IMR-90 (cell line): ENCODE measurements at regions not wholly inside any gene's neighbourhood (a gene's known extent, or its start where the extent isn't known, plus 50 kb on each side); places are given as distances from the start of the nearest gene placed in this dataset.

Experiments used
- BHLHE40 ChIP-seq: fragments of 150-350 bp; IDR thresholded peaks from 2 replicates; pipeline ENCODE4 v1.6.1; 2016; ENCODE audit warnings: mild to moderate bottlenecking, low read depth, low read length
- CHD1 ChIP-seq: IDR thresholded peaks from 2 replicates; pipeline ENCODE4 v1.6.1; 2012; ENCODE audit warnings: low read depth, low read length, improper control_type of control experiment
- ELK1 ChIP-seq: fragments of 150-350 bp; IDR thresholded peaks from 2 replicates; pipeline ENCODE4 v1.6.1; 2016; ENCODE audit warnings: low read depth, mild to moderate bottlenecking, low read length, moderate library complexity, borderline replicate concordance
- MAFK ChIP-seq: IDR thresholded peaks from 2 replicates; pipeline ENCODE4 v1.6.1; 2012; ENCODE audit warnings: low read depth, low read length, improper control_type of control experiment
- MAZ ChIP-seq: IDR thresholded peaks from 2 replicates; pipeline ENCODE4 v1.6.1; 2012; ENCODE audit warnings: low read depth, mild to moderate bottlenecking, low read length, improper control_type of control experiment, moderate library complexity, borderline replicate concordance
- MXI1 ChIP-seq: IDR thresholded peaks from 2 replicates; pipeline ENCODE4 v1.6.1; 2012; ENCODE audit warnings: low read depth, mild to moderate bottlenecking, low read length, moderate library complexity, borderline replicate concordance
- POLR2A ChIP-seq: IDR thresholded peaks from 2 replicates; pipeline ENCODE4 v1.6.1; 2012; ENCODE audit warnings: mild to moderate bottlenecking, low read depth, low read length
- RAD21 ChIP-seq: IDR thresholded peaks from 2 replicates; pipeline ENCODE4 v1.6.1; 2012; ENCODE audit warnings: low read length, improper control_type of control experiment
- RCOR1 ChIP-seq: IDR thresholded peaks from 2 replicates; pipeline ENCODE4 v1.6.1; 2012; ENCODE audit warnings: mild to moderate bottlenecking, low read length, improper control_type of control experiment; ENCODE audit not compliant: insufficient replicate concordance
- RFX5 ChIP-seq: IDR thresholded peaks from 2 replicates; pipeline ENCODE4 v1.8.0; 2012; ENCODE audit warnings: low read depth, mild to moderate bottlenecking, low read length, moderate library complexity
- SMC3 ChIP-seq: fragments of 150-350 bp; IDR thresholded peaks from 2 replicates; pipeline ENCODE4 v1.6.1; 2016; ENCODE audit warnings: low read depth, mild to moderate bottlenecking, antibody characterized with exemption, low read length, moderate library complexity
- TF ChIP-seq, protein P1 (sequence below): conservative IDR thresholded peaks from 2 replicates; pipeline ENCODE4 v1.5.1; 2012; ENCODE audit warnings: mild to moderate bottlenecking, low read depth, low read length, improper control_type of control experiment
- TF ChIP-seq, protein P2 (sequence below): fragments of 150-350 bp; IDR thresholded peaks from 2 replicates; pipeline ENCODE4 v1.6.1; 2017; ENCODE audit warnings: mild to moderate bottlenecking, antibody characterized with exemption, low read length, low read depth

GRCh38 chr1:22197644-22198043 lies 54.7 kb upstream of the WNT4 start:
- TF ChIP-seq, protein P1, sequence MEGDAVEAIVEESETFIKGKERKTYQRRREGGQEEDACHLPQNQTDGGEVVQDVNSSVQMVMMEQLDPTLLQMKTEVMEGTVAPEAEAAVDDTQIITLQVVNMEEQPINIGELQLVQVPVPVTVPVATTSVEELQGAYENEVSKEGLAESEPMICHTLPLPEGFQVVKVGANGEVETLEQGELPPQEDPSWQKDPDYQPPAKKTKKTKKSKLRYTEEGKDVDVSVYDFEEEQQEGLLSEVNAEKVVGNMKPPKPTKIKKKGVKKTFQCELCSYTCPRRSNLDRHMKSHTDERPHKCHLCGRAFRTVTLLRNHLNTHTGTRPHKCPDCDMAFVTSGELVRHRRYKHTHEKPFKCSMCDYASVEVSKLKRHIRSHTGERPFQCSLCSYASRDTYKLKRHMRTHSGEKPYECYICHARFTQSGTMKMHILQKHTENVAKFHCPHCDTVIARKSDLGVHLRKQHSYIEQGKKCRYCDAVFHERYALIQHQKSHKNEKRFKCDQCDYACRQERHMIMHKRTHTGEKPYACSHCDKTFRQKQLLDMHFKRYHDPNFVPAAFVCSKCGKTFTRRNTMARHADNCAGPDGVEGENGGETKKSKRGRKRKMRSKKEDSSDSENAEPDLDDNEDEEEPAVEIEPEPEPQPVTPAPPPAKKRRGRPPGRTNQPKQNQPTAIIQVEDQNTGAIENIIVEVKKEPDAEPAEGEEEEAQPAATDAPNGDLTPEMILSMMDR: no peak
- no peak for TF ChIP-seq RAD21
- TF ChIP-seq SMC3: no peak
- no peak for TF ChIP-seq POLR2A
- TF ChIP-seq MAZ: no peak
- TF ChIP-seq BHLHE40: no peak
- TF ChIP-seq MAFK: no peak
- TF ChIP-seq, protein P2, sequence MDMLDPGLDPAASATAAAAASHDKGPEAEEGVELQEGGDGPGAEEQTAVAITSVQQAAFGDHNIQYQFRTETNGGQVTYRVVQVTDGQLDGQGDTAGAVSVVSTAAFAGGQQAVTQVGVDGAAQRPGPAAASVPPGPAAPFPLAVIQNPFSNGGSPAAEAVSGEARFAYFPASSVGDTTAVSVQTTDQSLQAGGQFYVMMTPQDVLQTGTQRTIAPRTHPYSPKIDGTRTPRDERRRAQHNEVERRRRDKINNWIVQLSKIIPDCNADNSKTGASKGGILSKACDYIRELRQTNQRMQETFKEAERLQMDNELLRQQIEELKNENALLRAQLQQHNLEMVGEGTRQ: no peak
- TF ChIP-seq MXI1: no peak
- TF ChIP-seq RFX5: no peak
- no peak for TF ChIP-seq ELK1
- TF ChIP-seq CHD1: no peak
- no peak for TF ChIP-seq RCOR1
